B cell (primary cell): ENCODE measurements at regions not wholly inside any gene's neighbourhood (a gene's known extent, or its start where the extent isn't known, plus 50 kb on each side); places are given as distances from the start of the nearest gene placed in this dataset.

Source experiments
- ATAC-seq: fragments of 200-7000 bp; cut with Tn5 transposase; one replicate; pipeline ENCODE4 v1.10.0; 2021; ENCODE audit warnings: low read depth, mild to moderate bottlenecking, moderate number of reproducible peaks, moderate library complexity
- CTCF ChIA-PET: fragments of 350-600 bp; sonication (Branson Sonifier 250); formaldehyde crosslinking; loops from one replicate; lab custom pipeline; 2021; ENCODE audit warnings: antibody characterized with exemption, inconsistent platforms; lab: Charles Lee
- POLR2A ChIA-PET: fragments of 350-600 bp; sonication (Branson Sonifier 250); formaldehyde crosslinking; loops from one replicate; lab custom pipeline; 2021; ENCODE audit warnings: antibody characterized with exemption; lab: Charles Lee
- DNase-seq: peaks from one replicate; pipeline ENCODE4 v3.0.0; 2013
- H2AFZ ChIP-seq: 2 replicates; pipeline ENCODE4 v1.6.1; 2012; ENCODE audit warnings: mild to moderate bottlenecking, low read depth, low read length; ENCODE audit not compliant: insufficient read depth, poor library complexity, severe bottlenecking
- H3K27ac ChIP-seq, 2 donors: 1 replicate in 1 of 2; 2 replicates in 1 of 2; pipeline ENCODE4 v1.5.1; 2012 to 2013; ENCODE audit warnings: low read length in 2 of 2, mild to moderate bottlenecking in 2 of 2, moderate library complexity in 1 of 2
- H3K27me3 ChIP-seq, 4 experiments: fragments of 200-600 bp in 1 of 4; sonication (generic) in 1 of 4; replicated peaks in 1 of 4; 1 replicate in 2 of 4; 2 replicates in 2 of 4; pipeline versions ENCODE4 v1.6.1 to v1.7.0; 2013 to 2016; ENCODE audit warnings: low read length in 3 of 4, mild to moderate bottlenecking in 2 of 4, mixed read lengths in 1 of 4, moderate library complexity in 1 of 4; ENCODE audit not compliant: insufficient read depth in 4 of 4, control insufficient read depth in 3 of 4; ENCODE audit errors: control extremely low read depth in 1 of 4
- H3K36me3 ChIP-seq, 2 experiments: replicated peaks in 1 of 2; 1 replicate in 1 of 2; 2 replicates in 1 of 2; pipeline versions ENCODE4 v1.6.1 to v1.7.1; 2013; ENCODE audit warnings: low read length in 1 of 2; ENCODE audit not compliant: insufficient read depth in 2 of 2, control insufficient read depth in 1 of 2; ENCODE audit errors: control extremely low read depth in 1 of 2, extremely low read depth in 1 of 2
- H3K4me1 ChIP-seq, 2 donors: fragments of 200-600 bp in 1 of 2; sonication (generic) in 1 of 2; 1 replicate in 1 of 2; 2 replicates in 1 of 2; pipeline versions ENCODE4 v1.5.1 to v1.6.1; 2013 to 2017; ENCODE audit warnings: low read length in 2 of 2; ENCODE audit not compliant: control insufficient read depth in 2 of 2, insufficient read depth in 2 of 2
- H3K4me2 ChIP-seq: replicated peaks from 2 replicates; pipeline ENCODE3; 2012; ENCODE audit warnings: mild to moderate bottlenecking, low read depth, low read length; ENCODE audit not compliant: poor library complexity, severe bottlenecking
- H3K4me3 ChIP-seq, 5 experiments: fragments of 200-600 bp in 1 of 5; sonication (generic) in 1 of 5; 1 replicate in 3 of 5; 2 replicates in 2 of 5; pipeline versions ENCODE4 v1.5.1 to v1.7.0; 2011 to 2016; ENCODE audit warnings: low read length in 4 of 5, mild to moderate bottlenecking in 4 of 5, low read depth in 2 of 5, control low read depth in 1 of 5, moderate library complexity in 1 of 5; ENCODE audit not compliant: insufficient read depth in 1 of 5; ENCODE audit errors: control extremely low read depth in 1 of 5, extremely low read depth in 1 of 5
- H3K79me2 ChIP-seq: fragments of 200-600 bp; sonication (generic); one replicate; pipeline ENCODE4 v1.6.0; 2016; ENCODE audit warnings: low read length; ENCODE audit not compliant: control insufficient read depth, insufficient read depth
- H3K9ac ChIP-seq: fragments of 200-600 bp; sonication (generic); 2 replicates; pipeline ENCODE4 v1.6.1; 2017; ENCODE audit warnings: mild to moderate bottlenecking, low read length, moderate library complexity
- H3K9me3 ChIP-seq, 3 donors: one replicate each; pipeline versions ENCODE4 v1.6.1 to v1.7.1; 2013; ENCODE audit warnings: low read length in 2 of 3; ENCODE audit not compliant: control insufficient read depth in 2 of 3, insufficient read depth in 1 of 3; ENCODE audit errors: control extremely low read depth in 1 of 3
- H4K20me1 ChIP-seq: 2 replicates; pipeline ENCODE4 v1.6.0; 2012; ENCODE audit warnings: mild to moderate bottlenecking, low read length; ENCODE audit not compliant: insufficient read depth, control insufficient read depth, poor library complexity, severe bottlenecking
- H3K27ac Mint-ChIP-seq: one replicate; pipeline ENCODE4 v1.8.0; 2021; ENCODE audit warnings: mixed read lengths
- H3K27me3 Mint-ChIP-seq: one replicate; pipeline ENCODE4 v1.8.0; 2021; ENCODE audit warnings: mixed read lengths
- H3K4me1 Mint-ChIP-seq: one replicate; pipeline ENCODE4 v1.8.0; 2021; ENCODE audit warnings: mixed read lengths
- H3K4me3 Mint-ChIP-seq: one replicate; pipeline ENCODE4 v1.8.0; 2021; ENCODE audit warnings: mixed read lengths
- H3K9me3 Mint-ChIP-seq: one replicate; pipeline ENCODE4 v1.8.0; 2022; ENCODE audit warnings: mixed read lengths; ENCODE audit not compliant: insufficient read depth
- EZH2 ChIP-seq: IDR thresholded peaks from 2 replicates; pipeline ENCODE4 v1.6.1; 2012; ENCODE audit warnings: borderline replicate concordance, low read depth, mild to moderate bottlenecking, moderate library complexity, low read length; ENCODE audit not compliant: insufficient read depth, poor library complexity, severe bottlenecking
- WGBS: methylation state at CpG from one replicate; pipeline ENCODE4 v1.1.5; 2013; ENCODE audit warnings: missing lambda C conversion rate; ENCODE audit not compliant: insufficient coverage; 5-methylcytosine and 5-hydroxymethylcytosine counted together
- intact Hi-C: fragments of 100-400 bp; cut with micrococcal nuclease; formaldehyde crosslinking; loops from one replicate; pipeline ENCODE4 v1.10.0; 2022
- TF ChIP-seq, protein P1 (sequence below): fragments of 200-600 bp; IDR thresholded peaks from one replicate; pipeline ENCODE4 v1.8.0; 2022; ENCODE audit warnings: antibody characterized with exemption, mild to moderate bottlenecking

DNA sequence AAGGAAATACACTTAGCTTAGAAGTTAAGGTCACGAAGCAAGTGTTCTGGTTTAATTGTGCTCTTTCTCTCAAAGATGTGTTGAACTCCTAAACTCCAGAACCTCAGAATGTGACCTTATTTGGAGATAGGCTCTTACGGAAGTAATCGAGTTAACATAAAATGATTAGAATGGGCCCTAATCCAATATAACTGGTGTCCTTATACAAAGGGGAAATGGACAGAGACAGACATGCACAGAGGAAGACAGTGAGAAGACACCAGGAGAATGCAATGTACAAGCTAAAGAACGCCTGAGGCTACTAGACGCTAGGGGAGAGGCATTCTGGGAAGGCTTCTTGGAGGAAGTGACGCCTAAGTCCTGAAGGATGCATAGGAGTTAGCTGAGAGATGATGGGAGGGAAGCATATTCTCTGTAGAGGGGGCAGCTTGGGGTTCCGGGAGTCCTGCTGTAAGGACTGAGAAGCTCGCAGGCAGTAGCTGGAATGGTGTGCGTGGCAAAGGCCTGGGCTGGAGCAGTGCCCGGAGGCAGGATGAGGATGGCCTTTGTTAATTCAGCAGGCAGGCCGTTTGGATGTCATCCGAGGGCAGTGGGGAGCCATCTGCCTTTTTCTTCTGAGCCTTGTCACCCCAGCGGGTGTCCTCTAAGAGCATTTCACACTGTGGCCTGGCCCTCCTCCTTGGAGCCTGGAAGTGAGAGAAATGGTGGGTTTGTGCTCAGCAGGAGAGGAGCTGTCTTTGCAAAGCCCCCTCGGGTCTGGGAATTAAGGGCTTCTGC is 513.4 kb downstream of the SHQ1 start:
- Histone ChIP-seq H4K20me1 (no peaks in the 10 kb centered on the region), H3K4me3 (no peak overlapping the region), H3K4me1 (peaks cover 5 to 7% of the 10 kb centered on the region in 2 donors), H3K79me2 (no peaks in the 10 kb centered on the region), H3K4me2 (no peak overlapping the region), H3K27ac (no peak overlapping the region), H3K9me3 (no peaks in the 10 kb centered on the region), H3K36me3 (no peaks in the 10 kb centered on the region), H2AFZ (no peak overlapping the region), H3K9ac (no peak overlapping the region), H3K27me3 (peaks cover 0 to 18% (median 4%) of the 10 kb centered on the region in 4 experiments)
- H3K4me3 Mint-ChIP-seq, result no peak overlapping the region
- POLR2A ChIA-PET, result no interaction called here
- no peak overlapping the region for H3K27ac Mint-ChIP-seq
- no peak for DNase-seq
- H3K27me3 Mint-ChIP-seq, result peaks cover 24% of the 10 kb centered on the region
- 97% methylated on average over 10 of the region's 14 CpGs for WGBS
- TF ChIP-seq, protein P1, sequence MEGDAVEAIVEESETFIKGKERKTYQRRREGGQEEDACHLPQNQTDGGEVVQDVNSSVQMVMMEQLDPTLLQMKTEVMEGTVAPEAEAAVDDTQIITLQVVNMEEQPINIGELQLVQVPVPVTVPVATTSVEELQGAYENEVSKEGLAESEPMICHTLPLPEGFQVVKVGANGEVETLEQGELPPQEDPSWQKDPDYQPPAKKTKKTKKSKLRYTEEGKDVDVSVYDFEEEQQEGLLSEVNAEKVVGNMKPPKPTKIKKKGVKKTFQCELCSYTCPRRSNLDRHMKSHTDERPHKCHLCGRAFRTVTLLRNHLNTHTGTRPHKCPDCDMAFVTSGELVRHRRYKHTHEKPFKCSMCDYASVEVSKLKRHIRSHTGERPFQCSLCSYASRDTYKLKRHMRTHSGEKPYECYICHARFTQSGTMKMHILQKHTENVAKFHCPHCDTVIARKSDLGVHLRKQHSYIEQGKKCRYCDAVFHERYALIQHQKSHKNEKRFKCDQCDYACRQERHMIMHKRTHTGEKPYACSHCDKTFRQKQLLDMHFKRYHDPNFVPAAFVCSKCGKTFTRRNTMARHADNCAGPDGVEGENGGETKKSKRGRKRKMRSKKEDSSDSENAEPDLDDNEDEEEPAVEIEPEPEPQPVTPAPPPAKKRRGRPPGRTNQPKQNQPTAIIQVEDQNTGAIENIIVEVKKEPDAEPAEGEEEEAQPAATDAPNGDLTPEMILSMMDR, result no peak
- no peak for TF ChIP-seq EZH2
- no peak for ATAC-seq
- no peaks in the 10 kb centered on the region for H3K4me1 Mint-ChIP-seq
- CTCF ChIA-PET, result no interaction called here
- intact Hi-C loops, result no loop called here
- H3K9me3 Mint-ChIP-seq, result no peaks in the 10 kb centered on the region

DNA sequence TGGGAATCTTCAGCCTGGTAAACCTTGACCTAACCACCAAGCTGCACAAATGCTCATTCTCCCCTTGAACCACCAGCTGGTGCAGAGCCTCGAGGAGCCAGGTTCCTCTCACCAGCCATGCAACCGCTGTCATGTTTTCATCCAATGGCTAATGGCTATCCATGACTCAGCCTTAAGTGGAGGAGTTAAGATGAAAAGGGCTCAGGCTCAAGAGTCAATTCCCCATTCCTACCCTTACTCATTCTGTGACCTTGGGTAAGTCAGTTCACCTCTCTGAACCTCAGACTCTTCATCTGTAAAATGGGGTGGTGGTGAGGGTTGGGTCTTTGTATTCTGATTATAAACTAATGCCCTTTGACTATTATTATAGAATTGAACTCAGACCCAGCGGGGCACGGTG is 515.6 kb downstream of the SHQ1 start:
- peaks cover 35% of the 10 kb centered on the region for H3K27me3 Mint-ChIP-seq
- CTCF ChIA-PET, result no interaction called here
- peaks cover under 1% of the 10 kb centered on the region for H3K9me3 Mint-ChIP-seq
- ATAC-seq (no peak), DNase-seq (no peak)
- Histone ChIP-seq H3K79me2 (no peaks in the 10 kb centered on the region), H3K4me2 (no peak overlapping the region), H3K4me1 (peaks cover 5 to 7% of the 10 kb centered on the region in 2 donors), H2AFZ (no peak overlapping the region), H4K20me1 (no peaks in the 10 kb centered on the region), H3K4me3 (no peak overlapping the region), H3K9me3 (no peaks in the 10 kb centered on the region), H3K36me3 (no peaks in the 10 kb centered on the region), H3K27me3 (peaks cover 0 to 32% (median 4%) of the 10 kb centered on the region in 4 experiments), H3K9ac (no peak overlapping the region), H3K27ac (no peak overlapping the region)
- POLR2A ChIA-PET, result no interaction called here
- intact Hi-C loops, result no loop called here
- no peak overlapping the region for H3K4me3 Mint-ChIP-seq
- H3K4me1 Mint-ChIP-seq, result no peaks in the 10 kb centered on the region
- TF ChIP-seq EZH2, result no peak
- TF ChIP-seq, protein P1, result no peak
- no peak overlapping the region for H3K27ac Mint-ChIP-seq
- WGBS, result no CpG with 5 or more reads among the region's 4 CpGs
